Astrocyte of the spinal cord (primary cell): ENCODE measurements at regions not wholly inside any gene's neighbourhood (a gene's known extent, or its start where the extent isn't known, plus 50 kb on each side); places are given as distances from the start of the nearest gene placed in this dataset.

Experiments
- DNase-seq: peaks from one replicate; pipeline ENCODE4 v3.0.0; 2011; ENCODE audit warnings: low read depth, low spot score
- H3K4me3 ChIP-seq: 2 replicates; pipeline ENCODE4 v1.5.1; 2011; ENCODE audit warnings: low read depth, mild to moderate bottlenecking, low read length, moderate library complexity
- in situ Hi-C: cut with HindIII; loops from 2 replicates; pipeline ENCODE4 v1.10.0; 2017; ENCODE audit warnings: low sequenced_read_pairs
- TF ChIP-seq, protein P1 (sequence below): IDR thresholded peaks from 2 replicates; pipeline ENCODE4 v1.5.1; 2012; ENCODE audit warnings: low read depth, mild to moderate bottlenecking, low read length, inconsistent platforms

DNA sequence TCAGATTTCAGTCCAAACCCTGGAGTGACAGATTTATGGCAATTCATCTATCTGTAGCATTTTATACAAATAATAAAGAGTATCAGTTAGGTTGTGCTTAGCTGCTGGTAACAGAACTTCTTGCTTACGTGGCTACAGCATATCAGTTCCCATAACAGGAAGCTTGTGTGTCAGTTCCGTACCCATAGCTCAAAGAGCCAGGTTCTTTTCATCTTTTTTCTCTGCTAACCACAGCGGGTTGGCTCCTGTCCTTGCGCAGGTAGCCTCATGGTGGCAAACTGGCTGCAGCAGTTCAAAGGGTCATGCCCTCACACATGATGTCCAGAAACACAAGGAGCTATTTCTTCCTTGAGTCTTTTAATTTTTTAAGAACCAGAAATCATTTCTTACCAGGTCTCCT, 1041.8 kb downstream of the GATA3 start:
- in situ Hi-C loops: no loop called here
- no peak for DNase-seq
- H3K4me3 ChIP-seq: no peak overlapping the region
- TF ChIP-seq, protein P1, sequence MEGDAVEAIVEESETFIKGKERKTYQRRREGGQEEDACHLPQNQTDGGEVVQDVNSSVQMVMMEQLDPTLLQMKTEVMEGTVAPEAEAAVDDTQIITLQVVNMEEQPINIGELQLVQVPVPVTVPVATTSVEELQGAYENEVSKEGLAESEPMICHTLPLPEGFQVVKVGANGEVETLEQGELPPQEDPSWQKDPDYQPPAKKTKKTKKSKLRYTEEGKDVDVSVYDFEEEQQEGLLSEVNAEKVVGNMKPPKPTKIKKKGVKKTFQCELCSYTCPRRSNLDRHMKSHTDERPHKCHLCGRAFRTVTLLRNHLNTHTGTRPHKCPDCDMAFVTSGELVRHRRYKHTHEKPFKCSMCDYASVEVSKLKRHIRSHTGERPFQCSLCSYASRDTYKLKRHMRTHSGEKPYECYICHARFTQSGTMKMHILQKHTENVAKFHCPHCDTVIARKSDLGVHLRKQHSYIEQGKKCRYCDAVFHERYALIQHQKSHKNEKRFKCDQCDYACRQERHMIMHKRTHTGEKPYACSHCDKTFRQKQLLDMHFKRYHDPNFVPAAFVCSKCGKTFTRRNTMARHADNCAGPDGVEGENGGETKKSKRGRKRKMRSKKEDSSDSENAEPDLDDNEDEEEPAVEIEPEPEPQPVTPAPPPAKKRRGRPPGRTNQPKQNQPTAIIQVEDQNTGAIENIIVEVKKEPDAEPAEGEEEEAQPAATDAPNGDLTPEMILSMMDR: no peak

DNA sequence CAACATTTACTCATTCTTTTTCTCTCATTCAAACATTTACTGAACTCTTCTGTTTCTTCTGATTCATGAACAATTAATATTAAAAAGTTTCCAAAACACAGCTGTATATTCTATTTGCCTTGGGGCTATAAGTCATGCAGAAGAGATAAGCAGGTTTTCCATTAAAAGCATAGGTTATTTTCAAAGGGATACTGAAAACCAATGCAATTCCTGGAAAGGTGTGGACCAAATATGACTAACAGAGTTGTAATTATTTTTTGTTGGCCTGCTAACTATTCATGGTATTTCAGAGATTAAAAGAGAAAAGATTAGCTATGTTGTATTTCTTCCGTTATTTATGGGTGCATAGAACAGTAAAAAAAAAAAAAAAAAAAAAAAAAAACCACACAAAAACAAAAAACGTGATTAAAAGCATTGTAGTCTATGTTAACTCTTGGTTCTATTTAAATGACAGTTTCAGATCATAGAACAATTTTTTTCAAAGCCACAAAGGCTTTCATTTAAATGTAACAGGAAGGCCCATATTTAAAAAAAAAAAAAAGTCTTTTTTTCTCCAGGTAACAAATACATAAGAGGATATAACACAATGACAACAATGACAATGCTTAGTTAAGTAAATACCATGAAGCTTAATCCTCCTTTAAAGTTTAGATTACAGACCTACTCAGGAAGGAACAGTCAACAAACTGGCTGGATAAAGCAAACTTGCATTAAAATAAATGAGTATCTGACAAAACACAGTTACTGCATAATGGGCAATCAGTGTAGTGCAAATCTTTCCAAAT, 1042.9 kb downstream of the GATA3 start:
- no peak for DNase-seq
- in situ Hi-C loops: no loop called here
- TF ChIP-seq, protein P1: no peak
- no peak overlapping the region for H3K4me3 ChIP-seq

DNA sequence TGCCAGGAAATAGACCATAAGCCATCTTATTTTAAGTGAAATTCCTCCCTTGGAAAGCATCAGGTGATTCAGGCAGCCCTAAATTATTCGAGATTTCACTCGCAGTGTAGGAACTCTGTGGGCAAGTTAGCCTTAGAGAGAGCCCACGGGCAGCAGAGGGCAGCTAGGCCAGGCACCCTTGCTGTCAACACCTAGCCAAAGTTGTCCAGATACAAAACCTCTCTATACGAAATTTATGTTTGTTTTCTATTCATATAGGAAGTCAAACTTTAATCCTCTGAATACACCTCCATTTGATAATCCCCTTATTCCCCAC, 1043.5 kb downstream of the GATA3 start:
- in situ Hi-C loops: no loop called here
- no peak overlapping the region for H3K4me3 ChIP-seq
- no peak for DNase-seq
- TF ChIP-seq, protein P1: no peak

DNA sequence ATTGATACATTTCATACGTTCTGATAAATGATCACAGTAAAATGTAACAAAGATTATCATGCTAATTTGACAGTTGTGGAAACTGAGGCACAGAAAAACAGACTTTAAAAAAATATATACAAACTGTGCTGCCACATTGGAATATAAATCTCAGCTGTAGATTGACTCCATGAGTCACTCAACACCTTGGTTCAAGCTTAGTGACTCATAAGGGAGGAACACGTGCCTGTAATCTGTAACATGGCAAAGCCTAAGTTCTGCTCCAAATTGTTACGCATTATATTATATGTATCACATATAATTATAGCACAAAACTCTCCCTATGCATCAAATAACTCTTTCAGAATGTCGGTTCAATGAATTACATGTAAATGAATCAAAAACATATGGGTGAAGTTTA, 1047.5 kb downstream of the GATA3 start:
- TF ChIP-seq, protein P1: no peak
- H3K4me3 ChIP-seq: no peak overlapping the region
- in situ Hi-C loops: no loop called here
- DNase-seq: no peak

DNA sequence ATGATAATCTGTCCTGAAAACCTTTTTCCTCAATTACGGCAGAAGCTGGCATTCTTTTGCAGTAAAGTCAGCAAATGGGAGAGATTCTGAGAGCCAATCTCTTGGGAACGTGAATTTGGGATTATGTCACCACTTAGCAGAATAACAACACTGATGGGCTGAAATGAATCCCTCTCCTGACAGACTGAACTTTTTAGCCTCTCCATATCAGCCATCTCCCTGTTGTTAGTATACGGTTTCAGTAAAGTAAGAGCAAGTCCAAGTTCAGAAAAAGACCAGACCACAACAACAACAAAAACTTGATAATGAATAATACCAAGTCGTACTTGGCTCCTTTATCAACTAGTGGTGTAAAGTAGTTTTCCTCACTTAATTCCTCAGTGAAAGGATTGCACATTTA, 1048.8 kb downstream of the GATA3 start:
- no peak overlapping the region for H3K4me3 ChIP-seq
- TF ChIP-seq, protein P1: no peak
- in situ Hi-C loops: no loop called here
- no peak for DNase-seq

DNA sequence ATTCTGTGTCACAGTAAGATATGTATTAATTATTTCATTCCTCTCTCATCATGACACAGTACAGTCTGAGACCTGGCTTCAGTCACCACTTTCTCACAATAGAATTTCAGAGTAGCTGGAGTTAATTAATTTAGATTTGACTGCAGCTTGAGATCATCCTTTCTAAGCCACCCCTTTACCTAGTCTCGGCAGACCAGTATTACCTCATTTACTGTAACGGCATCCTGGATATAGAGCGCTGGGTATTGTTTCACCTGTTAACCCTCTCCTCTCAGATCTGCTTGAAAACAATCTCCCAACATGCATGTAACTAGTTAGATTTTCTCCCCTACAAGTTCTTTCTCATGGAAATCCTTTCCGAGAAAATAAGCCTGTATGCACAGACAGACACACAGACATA, 1057.5 kb downstream of the GATA3 start:
- TF ChIP-seq, protein P1: no peak
- H3K4me3 ChIP-seq: no peak overlapping the region
- in situ Hi-C loops: no loop called here
- no peak for DNase-seq

DNA sequence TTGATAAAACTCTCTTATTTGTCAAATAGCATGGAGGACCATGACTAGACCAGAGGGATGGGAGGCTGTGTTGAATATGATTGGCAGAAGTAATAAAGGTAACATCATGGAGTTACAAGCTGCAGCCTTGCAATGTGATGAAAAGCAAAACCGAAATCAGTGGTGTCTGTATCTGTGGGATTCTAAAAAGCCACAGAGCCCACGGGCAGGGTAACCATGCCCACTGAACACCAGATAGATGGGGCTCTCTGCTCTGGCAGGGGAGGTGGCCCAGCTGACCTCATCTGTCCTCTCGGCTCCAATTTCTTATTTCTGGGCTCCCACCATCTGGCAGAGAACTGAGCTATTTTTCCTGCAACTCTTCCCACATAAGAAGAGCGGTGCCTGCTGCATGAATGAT, 1072.2 kb downstream of the GATA3 start:
- DNase-seq: no peak
- in situ Hi-C loops: no loop called here
- TF ChIP-seq, protein P1: no peak
- H3K4me3 ChIP-seq: no peak overlapping the region
